ENCODE measurements at regions not wholly inside any gene's neighbourhood (a gene's known extent, or its start where the extent isn't known, plus 50 kb on each side); places are given as distances from the start of the nearest gene placed in this dataset.

DNA sequence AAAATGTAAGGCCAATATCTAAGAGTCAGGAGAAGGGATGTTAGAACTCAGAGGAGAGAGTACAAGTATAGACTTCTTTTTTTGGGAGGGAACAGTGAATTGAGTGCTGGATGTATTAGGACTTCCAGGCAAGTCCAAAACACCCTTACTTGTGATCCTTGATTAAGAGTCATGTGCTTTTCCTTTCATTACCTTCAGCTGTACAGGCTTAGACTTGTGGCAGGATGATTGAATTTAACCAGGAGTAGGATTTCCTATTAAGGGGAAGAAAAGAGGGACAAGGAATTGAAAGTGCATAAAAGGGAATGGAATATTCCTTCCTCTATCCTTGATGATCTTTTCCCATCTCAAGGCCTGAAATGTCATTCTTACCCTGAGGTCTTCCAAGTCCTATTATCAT, 606.7 kb downstream of the STIM2 start:
- no peak overlapping the region for H3K4me3 ChIP-seq (replicated peaks; ENCODE audit: insufficient read depth, low read length)
- TF ChIP-seq POLR2AphosphoS5 (IDR thresholded peaks at IDR 0.05; ENCODE audit: low read depth) (no peak), GABPA (IDR thresholded peaks at IDR 0.05; ENCODE audit: low read depth) (no peak), SPI1 (IDR thresholded peaks at IDR 0.05; ENCODE audit: borderline replicate concordance, low read depth) (no peak)
- TF ChIP-seq, protein P1, sequence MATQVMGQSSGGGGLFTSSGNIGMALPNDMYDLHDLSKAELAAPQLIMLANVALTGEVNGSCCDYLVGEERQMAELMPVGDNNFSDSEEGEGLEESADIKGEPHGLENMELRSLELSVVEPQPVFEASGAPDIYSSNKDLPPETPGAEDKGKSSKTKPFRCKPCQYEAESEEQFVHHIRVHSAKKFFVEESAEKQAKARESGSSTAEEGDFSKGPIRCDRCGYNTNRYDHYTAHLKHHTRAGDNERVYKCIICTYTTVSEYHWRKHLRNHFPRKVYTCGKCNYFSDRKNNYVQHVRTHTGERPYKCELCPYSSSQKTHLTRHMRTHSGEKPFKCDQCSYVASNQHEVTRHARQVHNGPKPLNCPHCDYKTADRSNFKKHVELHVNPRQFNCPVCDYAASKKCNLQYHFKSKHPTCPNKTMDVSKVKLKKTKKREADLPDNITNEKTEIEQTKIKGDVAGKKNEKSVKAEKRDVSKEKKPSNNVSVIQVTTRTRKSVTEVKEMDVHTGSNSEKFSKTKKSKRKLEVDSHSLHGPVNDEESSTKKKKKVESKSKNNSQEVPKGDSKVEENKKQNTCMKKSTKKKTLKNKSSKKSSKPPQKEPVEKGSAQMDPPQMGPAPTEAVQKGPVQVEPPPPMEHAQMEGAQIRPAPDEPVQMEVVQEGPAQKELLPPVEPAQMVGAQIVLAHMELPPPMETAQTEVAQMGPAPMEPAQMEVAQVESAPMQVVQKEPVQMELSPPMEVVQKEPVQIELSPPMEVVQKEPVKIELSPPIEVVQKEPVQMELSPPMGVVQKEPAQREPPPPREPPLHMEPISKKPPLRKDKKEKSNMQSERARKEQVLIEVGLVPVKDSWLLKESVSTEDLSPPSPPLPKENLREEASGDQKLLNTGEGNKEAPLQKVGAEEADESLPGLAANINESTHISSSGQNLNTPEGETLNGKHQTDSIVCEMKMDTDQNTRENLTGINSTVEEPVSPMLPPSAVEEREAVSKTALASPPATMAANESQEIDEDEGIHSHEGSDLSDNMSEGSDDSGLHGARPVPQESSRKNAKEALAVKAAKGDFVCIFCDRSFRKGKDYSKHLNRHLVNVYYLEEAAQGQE (IDR thresholded peaks at IDR 0.05; ENCODE audit: insufficient replicate concordance, low read depth), result no peak
- TF ChIP-seq, protein P2, sequence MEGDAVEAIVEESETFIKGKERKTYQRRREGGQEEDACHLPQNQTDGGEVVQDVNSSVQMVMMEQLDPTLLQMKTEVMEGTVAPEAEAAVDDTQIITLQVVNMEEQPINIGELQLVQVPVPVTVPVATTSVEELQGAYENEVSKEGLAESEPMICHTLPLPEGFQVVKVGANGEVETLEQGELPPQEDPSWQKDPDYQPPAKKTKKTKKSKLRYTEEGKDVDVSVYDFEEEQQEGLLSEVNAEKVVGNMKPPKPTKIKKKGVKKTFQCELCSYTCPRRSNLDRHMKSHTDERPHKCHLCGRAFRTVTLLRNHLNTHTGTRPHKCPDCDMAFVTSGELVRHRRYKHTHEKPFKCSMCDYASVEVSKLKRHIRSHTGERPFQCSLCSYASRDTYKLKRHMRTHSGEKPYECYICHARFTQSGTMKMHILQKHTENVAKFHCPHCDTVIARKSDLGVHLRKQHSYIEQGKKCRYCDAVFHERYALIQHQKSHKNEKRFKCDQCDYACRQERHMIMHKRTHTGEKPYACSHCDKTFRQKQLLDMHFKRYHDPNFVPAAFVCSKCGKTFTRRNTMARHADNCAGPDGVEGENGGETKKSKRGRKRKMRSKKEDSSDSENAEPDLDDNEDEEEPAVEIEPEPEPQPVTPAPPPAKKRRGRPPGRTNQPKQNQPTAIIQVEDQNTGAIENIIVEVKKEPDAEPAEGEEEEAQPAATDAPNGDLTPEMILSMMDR (IDR thresholded peaks at IDR 0.05; ENCODE audit: insufficient read depth, low read length), result no peak
- H3K27me3 ChIP-seq (ENCODE audit: insufficient read depth, poor library complexity, severe bottlenecking), result no peaks in the 10 kb centered on the region
- no peak for DNase-seq (ENCODE audit: low read depth in 1 of 2, low spot score in 1 of 2)
- H3K27ac ChIP-seq (replicated peaks), result no peak overlapping the region

DNA sequence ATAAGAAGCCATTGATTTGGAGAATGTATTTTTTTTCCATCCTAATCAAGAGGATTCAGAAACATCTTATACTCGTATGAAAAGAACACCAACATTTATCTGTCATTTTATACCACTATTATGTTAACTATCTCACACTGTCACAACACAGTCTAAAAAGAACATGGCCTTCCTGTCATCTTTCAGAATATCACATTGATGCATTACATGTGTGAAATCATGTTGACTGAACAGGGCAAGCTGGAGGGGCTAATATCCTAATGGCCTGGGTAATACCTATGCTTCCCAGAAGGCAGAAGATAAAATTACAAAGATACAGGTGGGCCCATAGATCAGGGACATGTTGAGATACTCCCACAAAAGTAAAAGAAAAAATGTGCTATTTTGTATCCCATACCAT, 611.7 kb downstream of the STIM2 start:
- TF ChIP-seq POLR2AphosphoS5 (IDR thresholded peaks at IDR 0.05; ENCODE audit: low read depth), result no peak
- TF ChIP-seq, protein P2 (IDR thresholded peaks at IDR 0.05; ENCODE audit: insufficient read depth, low read length), result no peak
- TF ChIP-seq SPI1 (IDR thresholded peaks at IDR 0.05; ENCODE audit: borderline replicate concordance, low read depth), result no peak
- TF ChIP-seq, protein P1 (IDR thresholded peaks at IDR 0.05; ENCODE audit: insufficient replicate concordance, low read depth), result no peak
- no peak for TF ChIP-seq GABPA (IDR thresholded peaks at IDR 0.05; ENCODE audit: low read depth)
- Histone ChIP-seq H3K4me3 (replicated peaks; ENCODE audit: insufficient read depth, low read length) (no peak overlapping the region), H3K27me3 (ENCODE audit: insufficient read depth, poor library complexity, severe bottlenecking) (no peaks in the 10 kb centered on the region), H3K27ac (replicated peaks) (no peak overlapping the region)
- DNase-seq (ENCODE audit: low read depth in 1 of 2, low spot score in 1 of 2), result no peak

DNA sequence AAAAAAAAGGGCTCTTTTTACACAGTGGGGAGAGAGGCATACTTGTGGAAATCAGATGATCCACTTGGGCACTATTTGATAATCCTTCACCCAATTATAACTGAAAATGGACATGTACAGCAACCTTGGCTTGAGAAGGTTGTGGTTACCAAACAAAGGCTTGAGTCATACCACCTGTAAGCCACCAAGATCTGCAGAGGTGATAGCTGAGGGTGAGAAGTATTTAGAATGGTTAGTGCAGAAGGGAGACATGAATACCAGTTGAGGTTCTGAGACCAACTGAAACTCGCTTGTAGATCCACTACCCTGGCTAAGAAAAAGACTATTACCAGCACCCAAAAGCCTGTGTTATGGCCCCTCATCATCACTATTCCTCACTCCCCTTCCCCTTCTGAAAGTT, 614.0 kb downstream of the STIM2 start:
- DNase-seq (ENCODE audit: low read depth in 1 of 2, low spot score in 1 of 2), result no peak
- TF ChIP-seq POLR2AphosphoS5 (IDR thresholded peaks at IDR 0.05; ENCODE audit: low read depth), result no peak
- TF ChIP-seq, protein P2 (IDR thresholded peaks at IDR 0.05; ENCODE audit: insufficient read depth, low read length), result no peak
- no peak for TF ChIP-seq GABPA (IDR thresholded peaks at IDR 0.05; ENCODE audit: low read depth)
- TF ChIP-seq, protein P1 (IDR thresholded peaks at IDR 0.05; ENCODE audit: insufficient replicate concordance, low read depth), result no peak
- no peak for TF ChIP-seq SPI1 (IDR thresholded peaks at IDR 0.05; ENCODE audit: borderline replicate concordance, low read depth)
- Histone ChIP-seq H3K4me3 (replicated peaks; ENCODE audit: insufficient read depth, low read length) (no peak overlapping the region), H3K27me3 (ENCODE audit: insufficient read depth, poor library complexity, severe bottlenecking) (no peaks in the 10 kb centered on the region), H3K27ac (replicated peaks) (no peak overlapping the region)

Data from HL-60 (cell line).